ENCODE measurements at regions not wholly inside any gene's neighbourhood (a gene's known extent, or its start where the extent isn't known, plus 50 kb on each side); places are given as distances from the start of the nearest gene placed in this dataset.
"Not testable (repeated sequence)": the region's sequence is repeated elsewhere in the genome, so short reads cannot be mapped to it uniquely, and the experiment has no call there.

- not testable (repeated sequence) for H3K36me3 ChIP-seq (ENCODE audit: control insufficient read depth, insufficient read depth, low read length); H3K27ac ChIP-seq (ENCODE audit: low read depth, low read length); H3K4me1 ChIP-seq (ENCODE audit: control insufficient read depth, insufficient read depth, low read length); H3K9ac ChIP-seq (ENCODE audit: low read length); H3K4me3 ChIP-seq (ENCODE audit: low read depth, low read length); H3K9me3 ChIP-seq (ENCODE audit: control insufficient read depth, insufficient read depth, low read depth, low read length); H3K27me3 ChIP-seq (ENCODE audit: control insufficient read depth, insufficient read depth, low read length)
Observed at GRCh38 chrX:22866801-22867200, 133.0 kb upstream of the DDX53 start.

- Histone ChIP-seq H3K9ac (ENCODE audit: low read length) (no peak overlapping the region), H3K4me1 (ENCODE audit: control insufficient read depth, insufficient read depth, low read length) (peaks cover 9% of the 10 kb centered on the region), H3K36me3 (ENCODE audit: control insufficient read depth, insufficient read depth, low read length) (no peaks in the 10 kb centered on the region), H3K27ac (ENCODE audit: low read depth, low read length) (no peak overlapping the region), H3K4me3 (ENCODE audit: low read depth, low read length) (no peak overlapping the region), H3K27me3 (ENCODE audit: control insufficient read depth, insufficient read depth, low read length) (no peaks in the 10 kb centered on the region; the same call in 1 of the 2 replicates), H3K9me3 (ENCODE audit: control insufficient read depth, insufficient read depth, low read depth, low read length) (no peaks in the 10 kb centered on the region)
Observed at GRCh38 chrX:22882543-22882942, 117.2 kb upstream of the DDX53 start.

GRCh38 chrX:22889819-22890218 lies 109.9 kb upstream of the DDX53 start:
- no peaks in the 10 kb centered on the region for H3K36me3 ChIP-seq (ENCODE audit: control insufficient read depth, insufficient read depth, low read length)
- H3K27ac ChIP-seq (ENCODE audit: low read depth, low read length) = no peak overlapping the region
- no peaks in the 10 kb centered on the region; the same call in 1 of the 2 replicates for H3K27me3 ChIP-seq (ENCODE audit: control insufficient read depth, insufficient read depth, low read length)
- H3K9ac ChIP-seq (ENCODE audit: low read length) = no peak overlapping the region
- no peak overlapping the region for H3K4me3 ChIP-seq (ENCODE audit: low read depth, low read length)
- no peaks in the 10 kb centered on the region for H3K9me3 ChIP-seq (ENCODE audit: control insufficient read depth, insufficient read depth, low read depth, low read length)
- H3K4me1 ChIP-seq (ENCODE audit: control insufficient read depth, insufficient read depth, low read length) = no peaks in the 10 kb centered on the region

GRCh38 chrX:22912616-22913015 lies 87.1 kb upstream of the DDX53 start:
- Histone ChIP-seq H3K4me1 (ENCODE audit: control insufficient read depth, insufficient read depth, low read length) (no peaks in the 10 kb centered on the region), H3K4me3 (ENCODE audit: low read depth, low read length) (no peak overlapping the region), H3K36me3 (ENCODE audit: control insufficient read depth, insufficient read depth, low read length) (no peaks in the 10 kb centered on the region), H3K9me3 (ENCODE audit: control insufficient read depth, insufficient read depth, low read depth, low read length) (no peaks in the 10 kb centered on the region), H3K27ac (ENCODE audit: low read depth, low read length) (no peak overlapping the region), H3K9ac (ENCODE audit: low read length) (no peak overlapping the region), H3K27me3 (ENCODE audit: control insufficient read depth, insufficient read depth, low read length) (no peaks in the 10 kb centered on the region; the same call in 1 of the 2 replicates)

GRCh38 chrX:22922961-22923360 lies 76.8 kb upstream of the DDX53 start:
- Histone ChIP-seq H3K4me1 (ENCODE audit: control insufficient read depth, insufficient read depth, low read length) (peaks cover 5% of the 10 kb centered on the region; the same call in 1 of the 2 replicates), H3K9me3 (ENCODE audit: control insufficient read depth, insufficient read depth, low read depth, low read length) (no peaks in the 10 kb centered on the region), H3K27me3 (ENCODE audit: control insufficient read depth, insufficient read depth, low read length) (no peaks in the 10 kb centered on the region; the same call in 1 of the 2 replicates), H3K4me3 (ENCODE audit: low read depth, low read length) (no peak overlapping the region), H3K27ac (ENCODE audit: low read depth, low read length) (no peak overlapping the region), H3K9ac (ENCODE audit: low read length) (no peak overlapping the region), H3K36me3 (ENCODE audit: control insufficient read depth, insufficient read depth, low read length) (no peaks in the 10 kb centered on the region)

GRCh38 chrX:22934640-22935039 lies 65.1 kb upstream of the DDX53 start:
- no peaks in the 10 kb centered on the region for H3K36me3 ChIP-seq (ENCODE audit: control insufficient read depth, insufficient read depth, low read length)
- H3K9ac ChIP-seq (ENCODE audit: low read length) = no peak overlapping the region
- H3K27me3 ChIP-seq (ENCODE audit: control insufficient read depth, insufficient read depth, low read length) = no peaks in the 10 kb centered on the region; the same call in 1 of the 2 replicates

GRCh38 chrX:22944945-22945344 lies 54.8 kb upstream of the DDX53 start:
- no peaks in the 10 kb centered on the region for H3K36me3 ChIP-seq (ENCODE audit: control insufficient read depth, insufficient read depth, low read length)
- H3K27ac ChIP-seq (ENCODE audit: low read depth, low read length) = no peak overlapping the region
- no peak overlapping the region for H3K9ac ChIP-seq (ENCODE audit: low read length)
- H3K27me3 ChIP-seq (ENCODE audit: control insufficient read depth, insufficient read depth, low read length) = no peaks in the 10 kb centered on the region; the same call in 1 of the 2 replicates
- H3K9me3 ChIP-seq (ENCODE audit: control insufficient read depth, insufficient read depth, low read depth, low read length) = no peaks in the 10 kb centered on the region
- no peaks in the 10 kb centered on the region for H3K4me1 ChIP-seq (ENCODE audit: control insufficient read depth, insufficient read depth, low read length)
- H3K4me3 ChIP-seq (ENCODE audit: low read depth, low read length) = no peak overlapping the region

More at GRCh38 chrX:22934640-22935039, 65.1 kb upstream of the DDX53 start:
- H3K27ac ChIP-seq (ENCODE audit: low read depth, low read length) = no peak overlapping the region
- no peak overlapping the region for H3K4me3 ChIP-seq (ENCODE audit: low read depth, low read length)
- H3K4me1 ChIP-seq (ENCODE audit: control insufficient read depth, insufficient read depth, low read length) = no peaks in the 10 kb centered on the region
- no peaks in the 10 kb centered on the region for H3K9me3 ChIP-seq (ENCODE audit: control insufficient read depth, insufficient read depth, low read depth, low read length)
